HG03108 (cell line): ENCODE measurements at regions not wholly inside any gene's neighbourhood (a gene's known extent, or its start where the extent isn't known, plus 50 kb on each side); places are given as distances from the start of the nearest gene placed in this dataset.
"Not testable (repeated sequence)": the region's sequence is repeated elsewhere in the genome, so short reads cannot be mapped to it uniquely, and the experiment has no call there.

ENCODE experiments used
- ATAC-seq: cut with Tn5 transposase; IDR thresholded peaks from one replicate; pipeline ENCODE4 v1.9.1; 2021; ENCODE audit warnings: moderate library complexity; ENCODE audit not compliant: unreplicated experiment

GRCh38 chr9:90070931-90071660, 466.3 kb downstream of the GADD45G start:
- ATAC-seq: no peak

- ATAC-seq: no peak
Observed at GRCh38 chr9:90073186-90073945, 468.6 kb downstream of the GADD45G start.

GRCh38 chr9:90074316-90074962, 469.6 kb downstream of the GADD45G start:
- ATAC-seq: no peak

- not testable (repeated sequence) for ATAC-seq
Observed at GRCh38 chr9:90077598-90077997, 472.8 kb downstream of the GADD45G start.

- ATAC-seq: no peak
Observed at GRCh38 chr9:90078988-90079421, 474.2 kb downstream of the GADD45G start.

GRCh38 chr9:90085633-90086032, 480.8 kb downstream of the GADD45G start:
- no peak for ATAC-seq

GRCh38 chr9:90086101-90086511, 481.3 kb downstream of the GADD45G start:
- ATAC-seq: no peak

GRCh38 chr9:90088434-90088833, 483.6 kb downstream of the GADD45G start:
- no peak for ATAC-seq

- ATAC-seq: no peak
Observed at GRCh38 chr9:90088856-90089255, 484.0 kb downstream of the GADD45G start.

GRCh38 chr9:90090997-90091396, 486.2 kb downstream of the GADD45G start:
- ATAC-seq: no peak

- ATAC-seq: no peak
Observed at GRCh38 chr9:90092508-90092907, 487.7 kb downstream of the GADD45G start.

- no peak for ATAC-seq
Observed at GRCh38 chr9:90095682-90096081, 490.9 kb downstream of the GADD45G start.

- no peak for ATAC-seq
Observed at GRCh38 chr9:90097237-90097636, 492.4 kb downstream of the GADD45G start.

GRCh38 chr9:90098408-90098807, 493.6 kb downstream of the GADD45G start:
- ATAC-seq: no peak

GRCh38 chr9:90099262-90099963, 494.6 kb downstream of the GADD45G start:
- ATAC-seq: no peak

- no peak for ATAC-seq
Observed at GRCh38 chr9:90100014-90100413, 495.2 kb downstream of the GADD45G start.

- peak; percentile 86 for ATAC-seq
Observed at GRCh38 chr9:90102292-90102901, 497.6 kb downstream of the GADD45G start.

- ATAC-seq: no peak
Observed at GRCh38 chr9:90103771-90104170, 499.0 kb downstream of the GADD45G start.

- no peak for ATAC-seq
Observed at GRCh38 chr9:90105773-90106172, 501.0 kb downstream of the GADD45G start.

- ATAC-seq: no peak
Observed at GRCh38 chr9:90107040-90107725, 502.4 kb downstream of the GADD45G start.
